ENCODE measurements at regions not wholly inside any gene's neighbourhood (a gene's known extent, or its start where the extent isn't known, plus 50 kb on each side); places are given as distances from the start of the nearest gene placed in this dataset.
A peak's percentile ranks its signal among the peaks of the same experiment; 100 is the strongest.
"Not testable (repeated sequence)": the region's sequence is repeated elsewhere in the genome, so short reads cannot be mapped to it uniquely, and the experiment has no call there.

DNA sequence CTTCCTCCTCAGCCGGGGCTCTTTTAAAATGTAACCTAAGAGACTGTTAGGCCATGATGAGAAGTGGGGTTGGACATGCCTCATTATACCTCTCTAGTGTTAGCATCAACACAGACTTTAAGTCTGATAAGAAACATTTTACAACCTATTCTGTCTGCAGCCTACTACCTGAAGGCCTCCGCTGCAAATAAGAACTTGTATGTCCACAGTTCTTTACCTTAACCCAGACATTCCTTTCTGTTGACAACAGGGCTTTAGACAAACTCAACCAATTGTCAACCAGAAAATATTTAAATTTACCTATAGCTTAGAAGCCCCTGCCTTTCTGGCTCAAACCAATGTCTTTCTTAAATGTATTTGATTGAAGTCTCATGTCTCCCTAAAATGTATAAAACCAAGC lies 1418.6 kb downstream of the STIM2 start:
- Histone ChIP-seq H3K36me3 (ENCODE audit: control insufficient read depth, insufficient read depth, low read length) (no peaks in the 10 kb centered on the region), H3K27me3 (ENCODE audit: control insufficient read depth, insufficient read depth, low read length) (no peaks in the 10 kb centered on the region), H3K4me3 (ENCODE audit: low read depth, low read length) (no peak overlapping the region)
- TF ChIP-seq, protein P1, sequence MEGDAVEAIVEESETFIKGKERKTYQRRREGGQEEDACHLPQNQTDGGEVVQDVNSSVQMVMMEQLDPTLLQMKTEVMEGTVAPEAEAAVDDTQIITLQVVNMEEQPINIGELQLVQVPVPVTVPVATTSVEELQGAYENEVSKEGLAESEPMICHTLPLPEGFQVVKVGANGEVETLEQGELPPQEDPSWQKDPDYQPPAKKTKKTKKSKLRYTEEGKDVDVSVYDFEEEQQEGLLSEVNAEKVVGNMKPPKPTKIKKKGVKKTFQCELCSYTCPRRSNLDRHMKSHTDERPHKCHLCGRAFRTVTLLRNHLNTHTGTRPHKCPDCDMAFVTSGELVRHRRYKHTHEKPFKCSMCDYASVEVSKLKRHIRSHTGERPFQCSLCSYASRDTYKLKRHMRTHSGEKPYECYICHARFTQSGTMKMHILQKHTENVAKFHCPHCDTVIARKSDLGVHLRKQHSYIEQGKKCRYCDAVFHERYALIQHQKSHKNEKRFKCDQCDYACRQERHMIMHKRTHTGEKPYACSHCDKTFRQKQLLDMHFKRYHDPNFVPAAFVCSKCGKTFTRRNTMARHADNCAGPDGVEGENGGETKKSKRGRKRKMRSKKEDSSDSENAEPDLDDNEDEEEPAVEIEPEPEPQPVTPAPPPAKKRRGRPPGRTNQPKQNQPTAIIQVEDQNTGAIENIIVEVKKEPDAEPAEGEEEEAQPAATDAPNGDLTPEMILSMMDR (IDR thresholded peaks at IDR 0.05; ENCODE audit: insufficient read depth, low read length, poor library complexity, severe bottlenecking), result no peak
- DNase-seq (ENCODE audit: low read depth), result no peak

DNA sequence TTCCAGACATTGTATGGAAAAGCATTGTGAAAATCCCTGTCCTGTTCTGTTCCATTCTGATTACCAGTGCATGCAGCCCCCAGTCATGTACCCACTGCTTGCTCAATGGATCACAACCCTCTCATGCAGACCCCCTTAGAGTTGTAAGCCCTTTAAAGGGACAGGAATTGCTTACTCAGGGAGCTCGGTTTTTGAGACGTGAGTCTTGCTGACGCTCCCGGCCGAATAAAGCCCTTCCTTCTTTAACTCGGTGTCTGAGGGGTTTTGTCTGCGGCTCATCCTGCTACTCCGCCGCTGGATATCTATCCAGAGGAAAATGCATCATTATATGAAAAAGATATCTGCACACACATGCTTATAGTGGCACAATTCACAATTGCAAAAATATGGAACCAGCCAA lies 1425.6 kb downstream of the STIM2 start:
- DNase-seq (ENCODE audit: low read depth); H3K36me3 ChIP-seq (ENCODE audit: control insufficient read depth, insufficient read depth, low read length); H3K27me3 ChIP-seq (ENCODE audit: control insufficient read depth, insufficient read depth, low read length); H3K4me3 ChIP-seq (ENCODE audit: low read depth, low read length): not testable (repeated sequence)

DNA sequence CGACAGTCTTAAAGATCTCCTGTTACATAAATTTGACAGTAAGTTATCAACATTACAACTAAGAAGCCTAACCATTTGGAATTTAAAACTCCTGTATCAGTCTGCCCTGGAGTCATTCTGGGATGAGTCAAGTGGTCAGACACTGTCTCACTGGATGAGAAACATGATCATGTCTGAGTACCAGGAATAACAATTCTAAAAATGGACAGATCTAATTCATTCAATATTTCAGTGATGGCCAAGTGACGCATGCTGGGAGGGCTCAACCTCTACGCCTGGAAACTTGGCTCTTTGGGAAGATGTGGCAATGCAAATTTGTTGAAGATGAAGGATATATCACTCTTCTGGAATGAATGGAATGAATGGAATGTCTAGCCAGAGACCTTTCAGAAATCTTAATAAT lies 1427.2 kb downstream of the STIM2 start:
- Histone ChIP-seq H3K36me3 (ENCODE audit: control insufficient read depth, insufficient read depth, low read length) (no peaks in the 10 kb centered on the region), H3K4me3 (ENCODE audit: low read depth, low read length) (no peak overlapping the region), H3K27me3 (ENCODE audit: control insufficient read depth, insufficient read depth, low read length) (no peaks in the 10 kb centered on the region)
- TF ChIP-seq, protein P1 (IDR thresholded peaks at IDR 0.05; ENCODE audit: insufficient read depth, low read length, poor library complexity, severe bottlenecking), result no peak
- peak; percentile 63 for DNase-seq (ENCODE audit: low read depth)

DNA sequence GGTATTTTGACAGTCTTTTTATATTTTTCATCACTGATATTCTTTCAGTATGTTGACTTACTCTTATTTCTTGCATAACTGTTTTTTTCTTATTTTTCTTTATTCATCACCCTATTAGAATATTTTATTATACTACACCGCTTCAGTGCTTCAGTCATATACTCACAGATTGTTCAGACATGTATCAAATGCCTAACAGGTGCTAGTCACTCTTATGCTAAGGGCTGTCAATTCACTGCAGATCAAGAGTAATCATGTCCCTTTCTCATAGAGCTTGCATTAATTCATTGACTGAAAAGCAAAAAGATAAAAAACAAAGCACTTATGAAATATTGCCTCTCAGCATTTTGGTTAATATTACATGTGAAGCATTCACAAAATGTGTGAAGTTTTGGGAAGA lies 1435.6 kb downstream of the STIM2 start:
- TF ChIP-seq, protein P1 (IDR thresholded peaks at IDR 0.05; ENCODE audit: insufficient read depth, low read length, poor library complexity, severe bottlenecking), result no peak
- Histone ChIP-seq H3K27me3 (ENCODE audit: control insufficient read depth, insufficient read depth, low read length) (no peaks in the 10 kb centered on the region), H3K36me3 (ENCODE audit: control insufficient read depth, insufficient read depth, low read length) (no peaks in the 10 kb centered on the region), H3K4me3 (ENCODE audit: low read depth, low read length) (no peak overlapping the region)
- no peak for DNase-seq (ENCODE audit: low read depth)

DNA sequence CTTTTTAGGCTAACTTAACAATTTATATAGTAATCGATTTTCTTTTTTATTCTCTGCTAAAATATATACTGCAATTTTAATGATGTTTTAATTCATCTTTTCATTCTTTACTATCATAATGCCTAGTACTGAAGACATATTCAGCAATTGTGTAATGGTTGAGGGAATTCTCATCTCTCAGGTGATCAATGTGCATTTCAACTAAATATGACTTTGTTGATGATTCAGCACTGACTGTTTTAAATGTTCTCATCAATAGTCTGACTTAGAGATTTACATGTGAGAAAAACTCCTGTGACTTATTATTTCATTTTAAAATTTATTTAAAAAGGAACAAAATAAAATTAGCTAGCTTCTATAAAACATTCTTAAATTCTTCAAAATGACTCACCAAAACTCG lies 1450.3 kb downstream of the STIM2 start:
- no peaks in the 10 kb centered on the region for H3K36me3 ChIP-seq (ENCODE audit: control insufficient read depth, insufficient read depth, low read length)
- TF ChIP-seq, protein P1 (IDR thresholded peaks at IDR 0.05; ENCODE audit: insufficient read depth, low read length, poor library complexity, severe bottlenecking), result no peak
- H3K27me3 ChIP-seq (ENCODE audit: control insufficient read depth, insufficient read depth, low read length), result no peaks in the 10 kb centered on the region
- no peak overlapping the region for H3K4me3 ChIP-seq (ENCODE audit: low read depth, low read length)
- no peak for DNase-seq (ENCODE audit: low read depth)

DNA sequence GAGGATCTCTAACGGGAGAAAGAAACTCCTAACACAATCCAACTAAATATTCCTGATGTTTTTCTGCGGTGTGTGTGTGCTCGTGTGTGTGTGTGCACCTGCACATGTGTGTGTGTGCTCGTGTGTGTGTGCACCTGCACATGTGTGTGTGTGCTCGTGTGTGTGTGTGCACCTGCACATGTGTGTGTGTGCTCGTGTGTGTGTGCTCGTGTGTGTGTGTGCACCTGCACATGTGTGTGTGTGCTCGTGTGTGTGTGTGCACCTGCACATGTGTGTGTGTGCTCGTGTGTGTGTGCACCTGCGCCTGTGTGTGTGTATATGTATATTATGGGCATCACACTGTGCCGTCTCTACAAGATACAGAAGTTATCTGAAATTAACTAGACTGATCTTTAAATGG lies 1451.9 kb downstream of the STIM2 start:
- not testable (repeated sequence) for H3K36me3 ChIP-seq (ENCODE audit: control insufficient read depth, insufficient read depth, low read length); DNase-seq (ENCODE audit: low read depth); H3K4me3 ChIP-seq (ENCODE audit: low read depth, low read length); H3K27me3 ChIP-seq (ENCODE audit: control insufficient read depth, insufficient read depth, low read length)

DNA sequence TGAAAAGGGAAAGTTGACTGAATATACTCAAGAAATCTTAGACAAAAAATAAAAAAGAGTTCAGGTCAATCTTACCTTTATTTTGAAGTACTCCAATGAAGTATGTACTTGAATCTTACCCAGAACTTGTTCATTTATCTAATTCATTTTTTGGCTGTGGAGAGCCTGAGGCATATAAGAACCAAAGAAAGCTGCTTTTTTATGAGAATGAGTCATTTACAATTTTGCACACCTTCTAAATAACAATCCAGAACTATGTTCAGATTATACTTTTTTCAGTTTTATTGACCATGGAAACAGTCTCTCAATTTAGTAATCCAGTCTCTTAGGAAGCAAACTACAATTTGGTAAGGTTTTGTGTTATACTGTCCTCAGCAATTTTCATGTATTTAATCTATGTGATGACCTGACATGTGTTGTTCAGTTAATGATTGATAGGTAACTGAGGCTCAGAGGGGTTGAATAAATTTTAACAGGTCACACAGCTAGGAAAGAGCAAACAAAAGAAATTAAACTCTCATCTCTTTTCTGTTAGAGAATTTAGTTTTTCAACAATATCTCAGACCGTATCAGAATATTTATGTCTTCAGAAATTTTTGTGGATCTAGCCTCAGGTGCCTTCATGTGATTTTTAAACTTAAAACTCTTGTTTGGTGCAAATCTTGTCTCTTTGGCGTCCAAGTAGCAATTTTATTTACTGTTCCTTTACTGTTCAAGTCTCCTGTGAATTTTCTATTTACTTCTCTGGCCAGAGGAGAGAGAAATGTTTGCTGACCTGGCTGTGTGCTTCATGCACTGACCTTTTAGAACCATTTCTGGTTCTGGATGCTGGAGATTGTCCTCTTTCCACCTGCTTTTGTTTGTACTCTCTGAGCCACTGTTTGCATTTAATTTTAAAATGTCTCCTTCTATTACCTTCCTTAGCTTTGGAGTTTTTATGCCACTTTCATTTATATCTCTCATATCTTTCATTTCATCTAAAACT lies 1453.4 kb downstream of the STIM2 start:
- TF ChIP-seq, protein P1 (IDR thresholded peaks at IDR 0.05; ENCODE audit: insufficient read depth, low read length, poor library complexity, severe bottlenecking), result no peak
- no peak for DNase-seq (ENCODE audit: low read depth)
- Histone ChIP-seq H3K27me3 (ENCODE audit: control insufficient read depth, insufficient read depth, low read length) (no peaks in the 10 kb centered on the region), H3K4me3 (ENCODE audit: low read depth, low read length) (no peak overlapping the region), H3K36me3 (ENCODE audit: control insufficient read depth, insufficient read depth, low read length) (no peaks in the 10 kb centered on the region)
